HG02759 (cell line): ENCODE measurements at regions not wholly inside any gene's neighbourhood (a gene's known extent, or its start where the extent isn't known, plus 50 kb on each side); places are given as distances from the start of the nearest gene placed in this dataset.
"Not testable (repeated sequence)": the region's sequence is repeated elsewhere in the genome, so short reads cannot be mapped to it uniquely, and the experiment has no call there.

Experiments used
- ATAC-seq: cut with Tn5 transposase; IDR thresholded peaks from one replicate; pipeline ENCODE4 v1.9.1; 2021; ENCODE audit warnings: mild to moderate bottlenecking, moderate library complexity; ENCODE audit not compliant: unreplicated experiment

GRCh38 chr9:38196714-38197113, 127.7 kb upstream of the SHB start:
- ATAC-seq = no peak

GRCh38 chr9:38195737-38196161, 126.7 kb upstream of the SHB start:
- ATAC-seq = no peak

- ATAC-seq = no peak
Observed at GRCh38 chr9:38194870-38195269, 125.8 kb upstream of the SHB start.

- ATAC-seq = no peak
Observed at GRCh38 chr9:38192731-38193265, 123.8 kb upstream of the SHB start.

DNA sequence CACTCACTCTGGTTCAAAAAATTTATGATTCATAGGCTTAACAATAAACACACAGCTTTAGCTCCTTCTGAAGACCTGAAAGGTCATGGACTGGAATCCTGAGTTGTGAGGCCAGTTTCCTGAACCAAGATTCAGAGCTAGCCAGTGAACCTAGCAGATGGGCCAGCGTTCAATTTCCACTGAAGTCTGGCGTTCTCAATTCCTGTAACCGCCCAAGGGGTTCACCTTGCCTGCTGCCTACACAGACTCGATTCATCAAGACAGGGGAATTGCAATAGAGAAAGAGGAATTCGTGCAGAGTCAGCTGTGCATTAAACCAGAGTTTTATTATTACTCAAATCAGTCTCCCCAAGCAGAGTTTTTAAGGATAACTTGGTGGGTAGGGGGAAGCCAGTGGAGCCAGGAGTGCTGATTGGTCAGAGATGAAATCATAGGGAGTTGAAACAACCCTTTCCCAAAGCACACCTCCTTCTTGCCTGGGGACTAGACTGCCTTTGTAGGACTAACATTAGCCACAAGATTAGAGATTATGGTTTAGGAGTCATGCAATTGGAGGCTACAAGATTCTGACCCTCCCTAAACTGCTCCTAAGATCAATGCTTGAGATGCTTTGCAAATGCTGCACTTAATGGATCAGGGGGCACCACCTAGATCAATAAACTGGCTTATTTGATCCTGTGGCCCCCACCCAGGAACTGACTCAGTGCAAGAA, 117.5 kb upstream of the SHB start:
- ATAC-seq = no peak

GRCh38 chr9:38185647-38186403, 116.8 kb upstream of the SHB start:
- ATAC-seq = no peak

DNA sequence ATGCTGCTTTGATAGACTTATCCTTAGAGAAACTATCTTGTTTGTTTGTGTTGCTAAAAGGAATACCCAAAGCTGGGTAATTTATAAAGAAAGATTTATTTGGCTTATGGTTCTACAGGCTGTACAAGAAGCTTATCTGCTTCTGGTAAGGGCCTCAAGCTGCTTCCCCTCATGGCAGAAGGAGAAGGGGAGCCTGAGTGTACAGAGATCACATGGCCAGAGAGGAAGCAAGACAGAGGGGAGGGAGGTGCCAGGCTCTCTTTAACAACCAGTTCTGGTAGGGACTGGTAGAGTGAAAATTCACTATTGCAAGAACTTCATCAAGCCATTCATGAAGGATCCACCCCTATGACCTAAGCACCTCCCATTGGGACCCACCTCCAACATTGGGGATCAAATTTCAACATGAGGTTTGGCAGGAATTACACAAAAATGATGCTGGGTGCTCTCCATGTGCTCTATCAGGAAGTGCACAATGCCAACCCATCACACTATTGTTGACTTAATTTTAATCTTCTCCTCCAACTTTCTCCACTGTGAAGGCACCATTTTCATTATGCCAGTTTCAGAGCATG, 115.1 kb upstream of the SHB start:
- no peak for ATAC-seq

- ATAC-seq = no peak
Observed at GRCh38 chr9:38182321-38182720, 113.3 kb upstream of the SHB start.

DNA sequence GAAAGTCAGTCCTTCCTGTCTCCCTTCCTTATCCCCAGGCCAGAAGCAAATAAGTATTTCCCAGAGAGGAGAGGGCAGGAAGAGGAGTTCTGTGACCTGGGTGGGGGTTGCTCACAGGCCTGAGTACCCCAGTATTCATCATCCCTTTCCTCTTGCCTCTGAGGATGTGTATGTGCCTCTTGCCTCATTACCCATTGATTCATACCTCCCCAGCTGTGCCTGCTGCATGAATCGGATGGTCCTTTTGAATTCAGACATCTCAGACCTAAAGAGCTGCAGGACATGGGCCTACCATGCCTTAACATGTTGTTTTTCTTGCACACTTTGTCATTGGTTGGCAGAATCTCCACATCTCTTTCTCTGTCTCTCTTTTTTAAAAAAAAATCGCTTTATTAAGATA, 112.8 kb upstream of the SHB start:
- no peak for ATAC-seq

DNA sequence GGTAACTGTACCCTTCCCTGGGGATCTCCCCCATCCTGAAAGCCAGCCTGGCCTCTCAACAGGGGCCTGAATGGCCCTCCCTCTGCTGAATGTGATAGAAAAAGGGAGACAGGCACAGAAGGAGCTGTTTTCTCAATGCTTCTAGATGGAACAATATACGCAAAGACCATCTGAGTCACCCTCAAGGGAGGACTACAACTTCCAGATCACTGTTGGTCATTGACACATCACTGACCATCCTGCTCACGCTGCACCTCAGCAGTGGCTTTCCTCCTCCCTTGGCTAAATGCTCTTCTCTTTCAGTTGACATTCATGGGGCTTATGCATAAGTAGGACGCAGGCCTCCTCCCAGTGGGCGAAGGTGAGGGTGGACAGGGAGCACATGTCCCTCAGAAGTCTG, 112.2 kb upstream of the SHB start:
- ATAC-seq = no peak

GRCh38 chr9:38180656-38181055, 111.6 kb upstream of the SHB start:
- ATAC-seq = no peak

GRCh38 chr9:38179965-38180364, 110.9 kb upstream of the SHB start:
- ATAC-seq = no peak

DNA sequence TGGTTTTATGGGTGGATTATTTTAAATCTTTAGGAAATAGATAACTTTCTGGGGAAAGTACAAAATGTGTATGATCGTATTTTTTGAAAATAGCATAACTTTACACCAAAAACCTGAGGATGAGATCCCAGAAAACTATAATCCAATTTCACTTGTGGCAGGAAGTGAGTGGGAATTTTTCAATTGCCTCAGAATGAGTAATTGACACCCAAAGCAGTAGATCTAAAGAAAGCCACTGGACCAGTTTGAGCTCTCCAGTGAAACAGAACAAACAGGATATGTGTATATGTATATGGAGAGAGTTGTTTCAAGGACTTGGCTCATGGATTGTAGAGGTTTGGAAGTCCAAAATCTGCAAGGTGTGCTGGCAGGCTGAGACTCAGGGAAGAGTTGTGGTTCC, 109.2 kb upstream of the SHB start:
- no peak for ATAC-seq

DNA sequence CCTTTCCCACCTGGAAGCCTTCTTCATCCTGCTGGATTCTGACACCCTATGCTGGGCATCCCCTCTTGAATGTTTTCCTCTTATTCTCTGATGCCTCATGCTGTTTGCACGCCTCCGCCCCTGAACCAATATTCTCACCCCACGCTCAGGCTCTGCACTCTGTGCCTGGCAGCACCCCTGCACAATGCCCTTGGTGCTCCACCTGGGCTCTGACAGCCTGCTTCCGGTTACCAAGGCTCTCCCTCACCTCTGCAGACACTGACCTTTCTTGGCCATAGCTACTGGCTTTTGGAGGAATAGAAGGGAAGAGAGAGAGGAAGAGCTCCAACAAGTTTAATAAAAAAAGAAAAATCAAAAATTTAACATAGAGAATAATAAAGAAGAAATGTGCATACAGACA, 108.7 kb upstream of the SHB start:
- ATAC-seq = no peak

DNA sequence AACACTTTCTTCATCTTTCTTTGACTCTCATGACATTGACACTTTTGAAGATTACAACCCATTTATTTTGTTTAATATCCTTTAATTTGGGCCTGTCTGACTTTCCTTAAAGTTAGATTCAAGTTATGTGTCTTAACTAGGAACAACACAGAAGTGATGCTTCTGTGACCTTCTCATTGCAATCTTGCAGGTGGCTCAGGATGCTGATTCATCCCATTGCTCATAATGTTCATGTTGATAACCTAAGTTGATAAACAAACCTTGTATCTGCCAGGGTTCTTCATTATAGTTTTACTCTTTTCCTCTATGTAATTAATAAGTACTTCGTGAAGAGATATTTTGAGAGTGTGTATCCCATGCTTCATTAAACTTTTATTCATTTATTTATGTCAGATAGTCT, 107.2 kb upstream of the SHB start:
- ATAC-seq = no peak

DNA sequence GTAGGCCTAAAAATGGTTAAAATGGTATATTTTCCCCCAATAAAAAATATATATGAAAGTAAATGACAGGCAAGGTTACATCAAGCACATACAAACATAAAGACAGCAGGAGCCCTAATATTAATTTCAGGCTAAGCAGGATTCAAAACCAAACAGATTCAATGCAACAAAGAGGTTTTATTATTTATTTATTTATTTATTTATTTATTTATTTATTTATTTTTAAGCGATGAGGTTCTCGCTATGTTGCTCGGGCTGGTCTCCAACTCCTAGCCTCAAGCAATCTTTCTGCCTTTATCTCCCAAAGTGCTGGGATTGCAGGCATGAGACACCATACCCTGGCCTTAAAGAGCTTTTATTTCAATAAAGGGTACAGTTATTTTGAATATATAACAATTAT, 106.4 kb upstream of the SHB start:
- no peak for ATAC-seq

- ATAC-seq = no peak
Observed at GRCh38 chr9:38172586-38172985, 103.6 kb upstream of the SHB start.

DNA sequence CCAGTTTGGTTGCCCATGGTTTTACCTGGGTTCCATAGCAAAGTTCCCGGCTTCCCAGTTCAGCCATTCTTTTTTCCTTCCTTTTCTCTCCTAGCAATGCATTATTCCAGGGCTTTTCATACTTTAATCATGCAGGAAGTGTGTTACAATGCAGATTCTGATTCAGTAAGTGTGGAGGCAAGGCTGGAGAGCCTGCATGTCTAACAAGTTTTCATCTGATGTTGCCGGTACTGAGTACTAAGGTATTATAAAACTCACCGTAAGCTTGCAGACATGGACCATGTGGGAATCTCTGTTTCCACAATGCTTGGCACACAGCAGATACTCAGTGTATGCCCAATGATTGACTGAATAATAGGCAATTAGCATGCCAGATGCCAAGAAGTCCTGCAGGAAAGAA, 102.9 kb upstream of the SHB start:
- no peak for ATAC-seq

DNA sequence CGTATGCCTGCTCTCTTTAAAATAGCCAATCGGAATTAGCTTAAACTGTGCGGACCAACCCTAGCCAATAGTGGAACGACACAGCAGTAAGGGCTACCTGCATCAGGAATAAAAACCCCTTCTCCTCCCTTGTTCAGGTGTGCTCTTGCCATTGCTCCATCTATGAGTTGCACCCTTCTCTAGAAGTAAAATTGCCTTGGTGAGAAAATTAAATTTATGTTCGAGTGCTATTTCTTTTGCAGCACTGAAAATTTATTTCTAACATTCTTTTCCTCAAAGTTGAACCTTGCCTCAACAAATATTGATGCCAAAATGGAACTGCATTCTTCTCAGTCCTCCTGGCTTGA, 102.5 kb upstream of the SHB start:
- ATAC-seq = no peak

- ATAC-seq = not testable (repeated sequence)
Observed at GRCh38 chr9:38170763-38171537, 101.9 kb upstream of the SHB start.

GRCh38 chr9:38170155-38170554, 101.1 kb upstream of the SHB start:
- ATAC-seq = not testable (repeated sequence)
